Neural cell (in vitro differentiated cells): ENCODE measurements at regions not wholly inside any gene's neighbourhood (a gene's known extent, or its start where the extent isn't known, plus 50 kb on each side); places are given as distances from the start of the nearest gene placed in this dataset.

Experiments used
- EP300 ChIP-seq: fragments of 450-650 bp; conservative IDR thresholded peaks from 2 replicates; pipeline ENCODE4 v1.6.1; 2014; ENCODE audit warnings: antibody characterized with exemption, mild to moderate bottlenecking, moderate library complexity; ENCODE audit not compliant: poor library complexity, severe bottlenecking
- EZH2 ChIP-seq: fragments of 200-600, 300-800 bp; shearing (Covaris generic), sonication (generic); IDR thresholded peaks from 2 replicates; pipeline ENCODE4 v1.6.1; 2014; ENCODE audit warnings: antibody characterized with exemption, low read length, borderline replicate concordance, mild to moderate bottlenecking; ENCODE audit not compliant: insufficient read depth, poor library complexity, severe bottlenecking
- MXI1 ChIP-seq: fragments of 450-650 bp; conservative IDR thresholded peaks from 2 replicates; pipeline ENCODE4 v1.6.1; 2014; ENCODE audit warnings: antibody characterized with exemption, mild to moderate bottlenecking; ENCODE audit not compliant: poor library complexity, severe bottlenecking
- POLR2AphosphoS5 ChIP-seq: IDR thresholded peaks from 2 replicates; pipeline ENCODE4 v1.6.1; 2012
- RAD21 ChIP-seq: fragments of 450-650 bp; conservative IDR thresholded peaks from 2 replicates; pipeline ENCODE4 v1.6.1; 2014; ENCODE audit warnings: antibody characterized with exemption, mild to moderate bottlenecking, moderate library complexity
- SMC3 ChIP-seq: fragments of 450-650 bp; conservative IDR thresholded peaks from 2 replicates; pipeline ENCODE4 v1.6.1; 2014; ENCODE audit warnings: antibody characterized with exemption, mild to moderate bottlenecking, moderate library complexity; ENCODE audit not compliant: poor library complexity
- TAF1 ChIP-seq: IDR thresholded peaks from 2 replicates; pipeline ENCODE4 v1.6.1; 2012; ENCODE audit warnings: low read depth
- TF ChIP-seq, protein P1 (sequence below): IDR thresholded peaks from 2 replicates; pipeline ENCODE4 v1.6.1; 2012; ENCODE audit warnings: borderline replicate concordance
- TF ChIP-seq, protein P2 (sequence below): fragments of 450-650 bp; IDR thresholded peaks from 2 replicates; pipeline ENCODE4 v1.5.1; 2014; ENCODE audit warnings: antibody characterized with exemption, mild to moderate bottlenecking, moderate library complexity; ENCODE audit not compliant: poor library complexity, severe bottlenecking

DNA sequence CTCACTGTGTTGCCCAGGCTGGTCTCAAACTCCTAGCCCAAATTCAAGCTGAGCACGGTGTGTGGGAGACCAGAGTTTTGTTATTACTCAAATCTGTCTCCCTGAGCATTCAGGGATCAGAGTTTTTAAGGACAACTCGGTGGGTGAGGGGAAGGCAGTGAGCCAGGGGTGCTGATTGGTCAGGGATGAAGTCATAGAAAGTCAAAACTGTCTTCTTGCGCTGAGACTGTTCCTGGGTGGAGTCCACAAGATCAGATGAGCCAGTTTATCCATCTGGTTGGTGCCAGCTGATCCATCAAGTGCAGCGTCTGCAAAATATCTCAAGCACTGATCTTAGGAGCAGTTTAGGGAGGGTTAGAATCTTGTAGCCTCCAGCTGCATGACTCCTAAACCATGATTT lies 346.3 kb downstream of the TMEM114 start:
- TF ChIP-seq, protein P1, sequence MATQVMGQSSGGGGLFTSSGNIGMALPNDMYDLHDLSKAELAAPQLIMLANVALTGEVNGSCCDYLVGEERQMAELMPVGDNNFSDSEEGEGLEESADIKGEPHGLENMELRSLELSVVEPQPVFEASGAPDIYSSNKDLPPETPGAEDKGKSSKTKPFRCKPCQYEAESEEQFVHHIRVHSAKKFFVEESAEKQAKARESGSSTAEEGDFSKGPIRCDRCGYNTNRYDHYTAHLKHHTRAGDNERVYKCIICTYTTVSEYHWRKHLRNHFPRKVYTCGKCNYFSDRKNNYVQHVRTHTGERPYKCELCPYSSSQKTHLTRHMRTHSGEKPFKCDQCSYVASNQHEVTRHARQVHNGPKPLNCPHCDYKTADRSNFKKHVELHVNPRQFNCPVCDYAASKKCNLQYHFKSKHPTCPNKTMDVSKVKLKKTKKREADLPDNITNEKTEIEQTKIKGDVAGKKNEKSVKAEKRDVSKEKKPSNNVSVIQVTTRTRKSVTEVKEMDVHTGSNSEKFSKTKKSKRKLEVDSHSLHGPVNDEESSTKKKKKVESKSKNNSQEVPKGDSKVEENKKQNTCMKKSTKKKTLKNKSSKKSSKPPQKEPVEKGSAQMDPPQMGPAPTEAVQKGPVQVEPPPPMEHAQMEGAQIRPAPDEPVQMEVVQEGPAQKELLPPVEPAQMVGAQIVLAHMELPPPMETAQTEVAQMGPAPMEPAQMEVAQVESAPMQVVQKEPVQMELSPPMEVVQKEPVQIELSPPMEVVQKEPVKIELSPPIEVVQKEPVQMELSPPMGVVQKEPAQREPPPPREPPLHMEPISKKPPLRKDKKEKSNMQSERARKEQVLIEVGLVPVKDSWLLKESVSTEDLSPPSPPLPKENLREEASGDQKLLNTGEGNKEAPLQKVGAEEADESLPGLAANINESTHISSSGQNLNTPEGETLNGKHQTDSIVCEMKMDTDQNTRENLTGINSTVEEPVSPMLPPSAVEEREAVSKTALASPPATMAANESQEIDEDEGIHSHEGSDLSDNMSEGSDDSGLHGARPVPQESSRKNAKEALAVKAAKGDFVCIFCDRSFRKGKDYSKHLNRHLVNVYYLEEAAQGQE, result no peak
- TF ChIP-seq, protein P2, sequence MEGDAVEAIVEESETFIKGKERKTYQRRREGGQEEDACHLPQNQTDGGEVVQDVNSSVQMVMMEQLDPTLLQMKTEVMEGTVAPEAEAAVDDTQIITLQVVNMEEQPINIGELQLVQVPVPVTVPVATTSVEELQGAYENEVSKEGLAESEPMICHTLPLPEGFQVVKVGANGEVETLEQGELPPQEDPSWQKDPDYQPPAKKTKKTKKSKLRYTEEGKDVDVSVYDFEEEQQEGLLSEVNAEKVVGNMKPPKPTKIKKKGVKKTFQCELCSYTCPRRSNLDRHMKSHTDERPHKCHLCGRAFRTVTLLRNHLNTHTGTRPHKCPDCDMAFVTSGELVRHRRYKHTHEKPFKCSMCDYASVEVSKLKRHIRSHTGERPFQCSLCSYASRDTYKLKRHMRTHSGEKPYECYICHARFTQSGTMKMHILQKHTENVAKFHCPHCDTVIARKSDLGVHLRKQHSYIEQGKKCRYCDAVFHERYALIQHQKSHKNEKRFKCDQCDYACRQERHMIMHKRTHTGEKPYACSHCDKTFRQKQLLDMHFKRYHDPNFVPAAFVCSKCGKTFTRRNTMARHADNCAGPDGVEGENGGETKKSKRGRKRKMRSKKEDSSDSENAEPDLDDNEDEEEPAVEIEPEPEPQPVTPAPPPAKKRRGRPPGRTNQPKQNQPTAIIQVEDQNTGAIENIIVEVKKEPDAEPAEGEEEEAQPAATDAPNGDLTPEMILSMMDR, result no peak
- TF ChIP-seq EP300, result no peak
- TF ChIP-seq POLR2AphosphoS5, result no peak
- TF ChIP-seq TAF1, result no peak
- no peak for TF ChIP-seq MXI1
- TF ChIP-seq SMC3, result no peak
- TF ChIP-seq EZH2, result no peak
- no peak for TF ChIP-seq RAD21
